ENCODE measurements at regions not wholly inside any gene's neighbourhood (a gene's known extent, or its start where the extent isn't known, plus 50 kb on each side); places are given as distances from the start of the nearest gene placed in this dataset.

DNA sequence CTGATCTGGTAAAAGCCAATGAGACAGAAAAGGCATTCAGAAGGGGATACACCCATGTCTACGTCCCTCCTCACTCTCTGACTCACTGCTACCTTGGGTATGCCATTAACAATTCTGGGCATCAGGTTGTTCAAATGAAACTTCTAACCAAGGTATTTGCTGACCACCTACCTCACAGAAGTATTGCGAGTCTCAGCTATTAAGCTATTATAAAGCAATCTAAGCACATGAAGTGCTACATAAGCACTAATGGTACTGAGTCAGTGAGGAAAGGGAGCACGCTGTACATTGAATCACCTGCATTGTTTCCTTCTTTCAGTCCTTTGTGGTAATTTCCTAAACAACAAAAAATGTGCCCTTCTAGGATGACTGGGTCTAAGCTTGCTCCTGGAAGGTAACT is 62.8 kb upstream of the CCDC91 start:
- TF ChIP-seq POLR2AphosphoS2 (conservative IDR thresholded peaks at IDR 0.05; ENCODE audit: low read length) (no peak), ZFP36 (IDR thresholded peaks at IDR 0.05; ENCODE audit: borderline replicate concordance, partially characterized antibody) (no peak), CHD2 (IDR thresholded peaks at IDR 0.05; ENCODE audit: low read length, partially characterized antibody) (no peak), POLR2A (IDR thresholded peaks at IDR 0.05; ENCODE audit: low read length) (no peak), MYC (IDR thresholded peaks at IDR 0.05; ENCODE audit: borderline replicate concordance, low read length) (no peak), RAD21 (conservative IDR thresholded peaks at IDR 0.05 in 1 of 2, IDR thresholded peaks at IDR 0.05 in 1 of 2) (no peak), CTCF (IDR thresholded peaks at IDR 0.05) (no peak), NPAS2 (CRISPR knock-in tag; IDR thresholded peaks at IDR 0.05; ENCODE audit: borderline replicate concordance) (no peak), CEBPB (IDR thresholded peaks at IDR 0.05) (no peak), JUN (IDR thresholded peaks at IDR 0.05) (no peak)
- TF ChIP-seq, protein P1, sequence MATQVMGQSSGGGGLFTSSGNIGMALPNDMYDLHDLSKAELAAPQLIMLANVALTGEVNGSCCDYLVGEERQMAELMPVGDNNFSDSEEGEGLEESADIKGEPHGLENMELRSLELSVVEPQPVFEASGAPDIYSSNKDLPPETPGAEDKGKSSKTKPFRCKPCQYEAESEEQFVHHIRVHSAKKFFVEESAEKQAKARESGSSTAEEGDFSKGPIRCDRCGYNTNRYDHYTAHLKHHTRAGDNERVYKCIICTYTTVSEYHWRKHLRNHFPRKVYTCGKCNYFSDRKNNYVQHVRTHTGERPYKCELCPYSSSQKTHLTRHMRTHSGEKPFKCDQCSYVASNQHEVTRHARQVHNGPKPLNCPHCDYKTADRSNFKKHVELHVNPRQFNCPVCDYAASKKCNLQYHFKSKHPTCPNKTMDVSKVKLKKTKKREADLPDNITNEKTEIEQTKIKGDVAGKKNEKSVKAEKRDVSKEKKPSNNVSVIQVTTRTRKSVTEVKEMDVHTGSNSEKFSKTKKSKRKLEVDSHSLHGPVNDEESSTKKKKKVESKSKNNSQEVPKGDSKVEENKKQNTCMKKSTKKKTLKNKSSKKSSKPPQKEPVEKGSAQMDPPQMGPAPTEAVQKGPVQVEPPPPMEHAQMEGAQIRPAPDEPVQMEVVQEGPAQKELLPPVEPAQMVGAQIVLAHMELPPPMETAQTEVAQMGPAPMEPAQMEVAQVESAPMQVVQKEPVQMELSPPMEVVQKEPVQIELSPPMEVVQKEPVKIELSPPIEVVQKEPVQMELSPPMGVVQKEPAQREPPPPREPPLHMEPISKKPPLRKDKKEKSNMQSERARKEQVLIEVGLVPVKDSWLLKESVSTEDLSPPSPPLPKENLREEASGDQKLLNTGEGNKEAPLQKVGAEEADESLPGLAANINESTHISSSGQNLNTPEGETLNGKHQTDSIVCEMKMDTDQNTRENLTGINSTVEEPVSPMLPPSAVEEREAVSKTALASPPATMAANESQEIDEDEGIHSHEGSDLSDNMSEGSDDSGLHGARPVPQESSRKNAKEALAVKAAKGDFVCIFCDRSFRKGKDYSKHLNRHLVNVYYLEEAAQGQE (IDR thresholded peaks at IDR 0.05): no peak
